HG02970 (cell line): ENCODE measurements at regions not wholly inside any gene's neighbourhood (a gene's known extent, or its start where the extent isn't known, plus 50 kb on each side); places are given as distances from the start of the nearest gene placed in this dataset.

Experiments used
- ATAC-seq: cut with Tn5 transposase; IDR thresholded peaks from one replicate; pipeline ENCODE4 v1.9.1; 2021; ENCODE audit warnings: mild to moderate bottlenecking, moderate library complexity, moderate number of reproducible peaks; ENCODE audit not compliant: unreplicated experiment, low FRiP score

DNA sequence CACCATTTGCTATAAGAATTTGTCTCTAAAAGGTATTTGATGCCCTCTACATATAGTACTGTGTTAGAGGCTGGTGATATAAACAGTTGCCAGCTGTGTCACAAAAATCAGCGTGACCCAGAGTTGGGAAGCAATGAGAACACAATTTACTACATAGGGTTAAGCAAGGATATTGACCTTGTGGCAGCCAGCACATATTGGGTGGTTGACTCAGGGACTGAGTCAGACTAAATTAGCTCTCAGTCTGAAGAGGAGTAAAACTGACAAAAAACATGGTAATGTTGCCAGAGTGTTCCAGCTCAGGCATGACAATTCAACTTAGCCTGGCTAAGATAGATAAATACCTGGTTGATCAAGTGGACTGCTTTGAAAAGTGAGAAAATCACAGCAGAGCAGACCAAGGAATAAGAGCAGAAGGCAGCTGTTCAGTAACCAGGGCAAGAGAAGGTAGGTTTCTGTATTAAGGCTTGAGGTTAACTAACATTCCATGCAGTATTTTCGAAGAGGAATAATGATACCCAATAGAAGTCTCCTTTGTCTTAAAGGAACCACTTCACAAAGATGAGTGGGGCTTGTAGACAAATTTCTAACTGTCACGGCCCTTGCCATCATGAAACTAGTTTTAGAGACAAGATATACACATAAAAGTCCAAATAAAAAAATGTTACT is 108.2 kb upstream of the ERBB4 start:
- no peak for ATAC-seq

DNA sequence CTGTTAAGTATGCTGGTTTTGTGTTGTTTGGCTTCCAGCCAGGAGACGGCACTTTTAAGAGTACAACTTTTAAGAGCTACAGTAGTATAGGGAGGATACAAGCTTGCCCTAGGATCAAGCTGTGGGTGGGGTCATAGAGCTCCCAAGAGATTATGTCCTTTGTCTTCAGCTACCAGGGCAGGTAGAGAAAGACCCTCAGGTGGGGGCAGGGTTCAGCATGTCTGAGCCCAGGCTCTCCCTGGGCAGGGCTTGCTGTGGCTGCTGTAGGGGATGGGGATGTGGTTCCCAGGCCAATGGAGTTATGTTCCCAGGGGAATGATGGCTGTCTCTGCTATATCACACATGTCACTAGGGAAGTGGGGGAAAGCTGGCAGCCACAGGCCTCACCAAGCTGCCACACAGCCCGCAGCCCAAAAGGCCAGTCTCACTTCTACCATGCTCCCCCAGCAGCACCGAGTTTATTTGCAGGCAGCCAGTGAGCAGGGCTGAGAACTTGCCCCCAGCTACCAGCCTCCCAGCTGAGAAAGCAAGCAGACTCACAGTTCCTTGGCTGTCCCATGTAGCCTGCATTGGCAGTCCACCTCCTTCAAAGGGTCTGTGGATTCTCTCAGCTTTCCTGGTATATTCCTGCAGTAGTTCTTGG is 105.7 kb upstream of the ERBB4 start:
- ATAC-seq: no peak

DNA sequence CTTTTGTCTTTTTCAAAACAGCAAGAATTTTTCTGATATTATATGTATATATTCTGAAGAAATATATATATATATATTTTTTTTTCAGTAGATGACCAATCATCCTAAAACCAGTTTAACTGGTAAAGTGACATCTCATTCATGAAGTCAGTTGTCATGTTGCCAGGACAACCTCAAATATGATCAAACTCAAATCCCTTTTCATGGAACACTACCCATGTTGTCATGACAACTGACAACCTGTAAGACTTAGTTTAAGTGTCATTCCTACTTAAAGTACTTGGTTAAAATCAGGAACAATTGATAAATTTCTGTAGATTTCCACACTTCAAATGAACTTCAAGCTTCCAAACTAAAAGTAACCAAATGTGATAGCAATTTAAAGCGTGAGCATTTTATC is 101.8 kb upstream of the ERBB4 start:
- ATAC-seq: no peak

DNA sequence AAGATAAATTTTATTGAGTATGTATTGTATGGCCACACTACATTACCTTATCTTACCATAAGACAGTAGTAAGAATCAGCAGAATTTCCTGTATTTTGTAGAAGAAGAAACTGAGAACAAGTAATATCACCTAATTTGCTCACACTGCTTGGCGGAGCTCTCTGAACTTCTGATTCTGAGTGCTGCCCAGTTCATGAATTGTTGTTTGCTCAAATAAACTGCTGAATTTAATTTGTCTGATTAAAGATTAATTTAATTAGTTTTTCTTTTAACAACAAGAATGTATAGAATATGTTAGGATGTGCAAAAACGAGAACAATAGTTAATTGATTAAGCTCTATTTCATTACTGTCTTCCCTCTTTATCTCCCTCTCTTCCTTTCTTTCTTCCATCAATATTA is 100.1 kb upstream of the ERBB4 start:
- ATAC-seq: no peak

DNA sequence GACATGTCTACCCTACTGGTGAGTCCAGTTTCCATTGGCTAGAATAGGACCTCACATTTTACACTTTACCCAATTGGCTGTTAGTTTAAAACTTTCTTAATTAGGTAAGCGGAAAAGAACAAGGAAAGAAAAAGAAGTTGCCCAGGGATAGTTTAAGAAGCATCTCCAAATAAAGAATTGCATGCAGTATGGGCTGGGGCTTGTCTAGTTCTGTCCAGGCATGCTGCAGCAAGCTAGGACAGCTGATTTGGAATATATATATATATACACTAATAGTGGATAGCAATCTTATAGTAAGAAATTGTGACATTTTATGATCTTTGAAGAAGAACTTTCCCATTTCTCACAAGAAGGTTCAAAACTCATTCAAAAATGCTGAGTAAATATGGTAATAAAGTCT is 90.0 kb upstream of the ERBB4 start:
- no peak for ATAC-seq

DNA sequence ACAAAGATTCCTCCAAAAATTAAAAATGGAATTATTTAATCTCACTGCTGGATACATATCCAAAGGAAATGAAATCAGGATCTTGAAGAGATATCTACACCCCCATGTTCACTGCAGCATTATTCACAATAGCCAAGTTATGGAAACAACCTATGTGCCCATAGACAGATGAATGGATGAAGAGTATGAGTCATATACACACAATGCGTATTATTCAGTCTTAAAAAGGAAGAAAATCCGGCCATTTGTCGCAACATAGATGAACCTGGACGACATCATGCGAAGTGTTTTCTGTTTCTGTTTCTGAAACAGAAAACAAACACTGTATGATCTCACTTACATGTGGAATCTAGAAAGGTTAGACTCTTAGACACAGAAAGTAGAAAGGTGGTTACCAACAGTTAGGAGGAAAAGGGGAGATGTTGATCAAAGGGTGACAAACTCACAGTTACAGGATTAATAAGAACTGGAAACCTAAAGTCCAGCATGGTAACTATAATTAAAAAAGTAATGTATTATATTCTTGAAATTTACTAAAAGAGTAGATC is 87.8 kb upstream of the ERBB4 start:
- ATAC-seq: no peak

DNA sequence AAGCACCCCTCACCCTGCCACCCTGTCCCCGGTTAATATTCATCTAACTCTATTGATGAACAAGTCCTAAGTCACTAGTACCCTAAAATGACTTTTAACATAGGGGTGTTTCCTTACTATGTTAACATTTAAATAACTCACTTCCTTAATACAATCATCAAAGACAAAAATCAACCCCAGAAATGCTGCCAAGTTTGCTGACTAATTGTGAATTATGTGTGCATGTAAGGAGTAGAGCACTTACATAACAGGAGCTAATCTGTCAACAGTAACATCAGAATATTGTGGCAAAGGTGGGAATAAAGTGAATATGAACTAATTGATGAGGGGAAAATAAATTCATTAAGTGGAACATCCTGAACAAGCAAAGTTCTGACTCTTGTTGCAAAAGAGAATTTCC is 81.4 kb upstream of the ERBB4 start:
- no peak for ATAC-seq

DNA sequence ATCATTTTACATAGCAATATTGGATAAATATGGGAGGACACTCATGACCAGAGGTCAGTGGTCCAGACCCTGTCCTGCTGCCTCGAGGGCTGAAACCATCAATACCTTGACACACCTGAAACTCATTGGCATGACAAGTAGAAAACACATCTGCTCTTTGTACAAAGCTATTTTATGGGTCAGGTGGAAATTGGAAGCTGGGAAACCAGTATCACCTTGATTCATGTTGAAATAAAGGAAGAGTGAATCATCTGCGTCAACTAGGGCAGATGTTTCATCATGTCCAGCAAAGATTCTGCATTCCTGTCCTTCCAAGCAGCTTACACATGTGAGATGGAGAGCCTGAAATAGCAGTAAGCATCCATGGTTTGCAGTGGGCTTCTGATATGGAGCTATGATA is 80.0 kb upstream of the ERBB4 start:
- ATAC-seq: no peak

DNA sequence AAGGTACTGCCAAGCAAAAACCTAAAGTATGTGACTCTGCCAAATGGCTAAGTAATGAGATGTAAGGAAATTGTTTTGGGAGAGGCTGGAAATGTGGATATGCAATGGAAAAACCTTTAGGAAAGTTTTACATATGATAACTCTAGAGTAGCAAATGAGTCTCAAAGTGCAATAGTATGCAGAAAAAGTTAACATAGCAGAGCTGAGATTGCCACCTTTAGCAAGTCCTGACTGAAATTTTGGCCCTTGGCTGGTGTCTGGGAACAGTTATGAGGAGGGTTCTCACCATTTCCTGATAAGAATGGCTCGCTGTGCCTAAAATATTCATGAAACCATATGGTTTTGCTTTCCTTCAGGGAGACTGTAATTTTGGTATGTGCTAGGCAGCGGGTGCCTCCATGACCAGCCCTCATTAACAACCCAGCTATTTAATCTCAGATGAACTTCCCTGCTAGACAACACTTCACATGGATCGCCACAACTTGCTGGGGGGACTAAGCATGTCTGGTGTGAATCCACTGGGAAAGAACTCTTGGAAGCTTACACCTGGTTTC is 72.3 kb upstream of the ERBB4 start:
- no peak for ATAC-seq

DNA sequence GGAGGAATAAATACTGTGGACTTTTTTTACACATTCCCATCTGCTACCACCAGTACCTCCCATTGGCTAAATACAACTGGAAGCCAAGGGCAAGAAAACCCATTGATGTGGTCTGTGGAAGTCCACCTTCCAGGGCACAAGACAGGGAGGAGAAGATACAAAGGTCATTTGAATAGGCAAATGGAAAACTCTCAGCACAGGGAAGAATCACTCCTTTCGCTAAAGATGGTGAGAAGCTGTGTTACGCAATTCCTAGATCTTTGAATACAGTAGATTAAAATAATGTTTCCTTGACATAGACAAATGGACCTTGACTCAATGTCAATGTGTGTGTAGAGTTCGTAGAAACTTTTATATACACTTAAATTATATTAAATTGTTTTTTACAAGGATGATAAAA is 70.9 kb upstream of the ERBB4 start:
- no peak for ATAC-seq

DNA sequence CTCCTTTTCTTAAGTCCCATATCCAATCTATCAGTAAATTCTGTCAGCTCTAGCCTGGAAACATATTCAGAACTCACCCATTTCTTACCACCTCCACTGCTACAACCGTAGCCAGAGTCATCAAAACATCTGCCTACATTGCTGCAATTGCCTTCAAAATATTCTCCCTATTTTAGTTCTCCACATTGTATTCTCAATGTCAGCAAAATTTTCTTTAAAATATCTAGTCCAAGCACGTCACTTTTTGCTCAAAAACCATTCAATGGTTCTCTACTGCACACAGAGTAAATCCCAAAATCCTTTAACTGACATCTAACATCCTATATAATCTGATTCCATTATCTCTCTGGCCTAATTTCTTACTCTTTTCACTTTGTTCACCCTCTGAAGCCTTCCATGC is 68.5 kb upstream of the ERBB4 start:
- no peak for ATAC-seq

DNA sequence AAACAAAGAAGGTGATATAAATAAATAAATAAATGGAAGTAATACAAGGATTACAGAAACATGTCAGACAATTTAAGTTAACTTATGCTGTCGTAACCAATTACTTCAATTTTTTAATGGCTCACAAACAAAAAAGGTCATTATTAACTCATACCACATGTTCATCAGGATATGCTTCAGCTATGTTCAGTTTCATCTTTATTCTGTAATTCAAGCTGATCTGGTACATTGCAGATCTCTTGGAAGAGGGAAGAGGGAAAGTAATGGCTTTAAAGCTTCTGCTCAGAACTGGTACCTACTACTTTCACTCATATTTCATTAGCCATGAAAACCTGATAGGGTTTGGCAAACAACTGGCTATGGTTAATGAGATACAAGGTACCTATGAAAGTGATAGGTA is 67.6 kb upstream of the ERBB4 start:
- ATAC-seq: no peak

DNA sequence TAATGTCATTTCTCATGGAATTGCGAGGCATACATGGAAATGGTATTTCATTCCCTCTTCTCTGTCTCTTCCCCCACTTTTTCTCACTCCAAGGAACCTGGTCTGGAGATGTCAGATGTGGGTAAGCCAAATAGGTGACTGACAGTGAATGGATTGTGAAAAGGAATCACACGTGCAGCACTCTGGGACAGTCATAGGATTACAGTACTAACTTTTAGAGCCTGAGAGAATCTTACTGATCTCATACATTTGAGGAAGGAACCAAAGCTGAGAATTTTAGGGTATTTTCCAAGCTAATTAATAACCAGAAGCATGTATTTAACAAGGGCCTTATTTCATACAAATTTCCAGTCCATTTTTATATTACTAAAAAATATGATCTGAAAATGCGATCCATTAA is 58.1 kb upstream of the ERBB4 start:
- no peak for ATAC-seq

DNA sequence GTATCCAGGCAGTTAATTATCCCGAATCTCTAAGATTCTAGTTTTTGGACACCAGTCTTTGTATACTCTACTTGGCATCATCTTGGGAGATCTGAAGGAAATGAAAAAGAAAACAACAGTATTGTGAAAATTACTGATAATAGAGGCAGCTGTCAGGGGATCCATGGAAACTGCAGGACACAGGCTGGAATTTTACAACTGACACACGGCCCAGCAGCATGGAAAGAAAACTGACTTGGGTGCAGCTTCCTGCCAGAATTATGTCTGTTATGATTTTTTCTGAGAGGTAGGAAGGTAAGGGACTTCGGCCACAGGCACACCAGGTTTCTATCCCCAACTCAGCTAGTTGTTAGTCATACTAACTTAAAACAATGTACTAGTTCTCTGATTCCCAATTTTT is 57.7 kb upstream of the ERBB4 start:
- no peak for ATAC-seq

DNA sequence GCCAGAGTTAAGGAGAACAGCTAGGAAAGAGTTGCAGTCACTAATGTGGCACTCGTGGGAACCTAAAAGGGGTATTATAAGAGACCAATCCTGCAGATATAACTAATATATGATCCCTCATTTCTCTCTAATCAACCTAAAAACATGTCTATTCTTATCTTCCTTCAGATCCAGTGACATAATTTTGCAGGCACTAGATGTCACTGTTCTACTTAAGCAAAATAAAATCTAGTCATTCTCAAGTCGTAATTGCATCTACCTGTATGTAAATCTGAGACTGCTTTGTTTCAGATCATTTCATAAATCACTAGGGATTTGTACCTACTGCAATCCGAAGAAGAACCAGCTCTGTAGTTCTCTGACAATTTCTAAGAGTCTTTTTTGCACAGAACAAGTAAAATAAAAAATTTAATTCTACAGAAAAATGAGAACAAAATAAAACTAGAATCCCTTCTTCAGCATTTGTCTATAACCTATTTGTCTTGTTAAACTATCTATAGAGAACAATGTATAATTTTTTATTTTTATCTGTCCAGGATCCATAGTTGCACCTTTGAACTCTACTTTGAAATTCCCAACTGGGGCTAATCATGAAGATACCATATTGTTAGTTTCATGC is 56.5 kb upstream of the ERBB4 start:
- ATAC-seq: no peak

DNA sequence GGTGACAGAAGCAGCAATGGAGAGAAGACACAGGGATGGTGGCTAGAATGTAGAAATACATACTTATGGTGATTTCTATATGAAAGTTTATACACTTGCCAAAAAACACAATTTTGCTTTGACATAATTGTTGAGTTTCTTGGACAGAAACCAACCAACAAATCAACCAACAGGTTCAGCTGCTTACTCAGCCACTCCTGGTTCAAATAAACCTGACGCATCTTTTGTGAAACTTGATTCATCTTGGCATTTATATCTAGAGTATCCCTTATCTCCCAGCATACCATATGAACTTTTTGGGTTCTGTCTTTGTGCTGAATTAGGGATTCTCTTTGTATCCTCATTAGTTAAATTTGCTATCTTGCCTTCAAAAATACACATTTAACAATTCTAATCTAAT is 54.1 kb upstream of the ERBB4 start:
- no peak for ATAC-seq
